ENCODE measurements at regions not wholly inside any gene's neighbourhood (a gene's known extent, or its start where the extent isn't known, plus 50 kb on each side); places are given as distances from the start of the nearest gene placed in this dataset.

- DNase-seq: no peak
Measured at GRCh38 chr6:23477586-23477985, 648.4 kb upstream of the NRSN1 start.

DNA sequence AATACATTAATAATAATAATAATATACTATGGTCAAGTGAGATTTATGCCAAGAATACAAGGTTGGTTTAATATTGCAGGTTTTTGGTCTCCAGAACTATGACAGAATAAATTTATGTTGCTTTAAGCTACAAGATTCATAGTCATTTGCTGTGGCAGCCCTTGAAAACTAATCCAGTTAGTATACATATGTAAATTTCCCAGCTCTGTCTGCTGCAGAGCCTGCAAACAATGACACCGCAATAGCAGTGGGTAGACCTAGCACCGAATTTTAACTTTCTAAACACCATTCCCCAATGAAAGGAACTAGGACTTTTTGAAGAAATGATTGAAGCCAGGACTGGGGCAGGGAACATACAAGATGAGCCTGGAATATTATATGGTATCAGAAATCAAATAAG lies 647.7 kb upstream of the NRSN1 start:
- DNase-seq: no peak

DNA sequence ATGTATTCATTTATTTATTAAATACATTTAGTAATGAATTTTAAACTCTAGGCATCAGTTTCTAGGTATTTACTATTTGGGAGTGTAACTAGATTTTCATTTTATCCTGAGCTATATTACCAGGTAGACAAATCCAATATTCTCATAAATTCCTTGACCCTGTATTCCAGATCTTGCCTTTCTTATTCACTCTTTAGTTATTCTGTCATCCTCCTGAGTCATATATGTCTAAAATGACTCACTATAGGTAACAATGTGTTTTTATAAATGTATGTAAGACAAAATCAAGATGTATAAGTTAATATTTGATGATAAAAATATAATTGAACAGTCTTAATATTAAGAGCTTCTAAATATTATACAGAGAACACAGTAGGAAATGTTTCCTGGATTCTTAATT lies 642.1 kb upstream of the NRSN1 start:
- DNase-seq: no peak

DNA sequence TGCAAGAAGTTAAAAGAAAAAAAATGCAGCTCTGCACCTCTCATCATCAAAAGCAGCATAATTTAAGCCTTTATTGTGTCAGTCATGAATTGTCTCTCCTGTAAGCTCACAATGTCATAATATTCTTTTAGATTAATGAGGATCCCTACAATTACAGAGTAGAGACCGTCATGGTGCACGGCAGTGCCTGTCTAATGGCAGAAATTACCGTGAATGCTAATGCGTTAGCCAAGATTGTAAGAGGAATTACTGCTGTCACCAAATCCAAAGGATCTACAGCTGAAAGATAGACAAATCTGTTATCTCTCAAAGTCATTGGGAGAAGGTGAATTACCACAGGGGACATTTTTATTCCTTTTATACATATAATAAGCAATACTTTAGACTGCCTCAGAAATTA lies 631.6 kb upstream of the NRSN1 start:
- no peak for DNase-seq

- DNase-seq: no peak
Measured at GRCh38 chr6:23498013-23498412, 628.0 kb upstream of the NRSN1 start.

DNA sequence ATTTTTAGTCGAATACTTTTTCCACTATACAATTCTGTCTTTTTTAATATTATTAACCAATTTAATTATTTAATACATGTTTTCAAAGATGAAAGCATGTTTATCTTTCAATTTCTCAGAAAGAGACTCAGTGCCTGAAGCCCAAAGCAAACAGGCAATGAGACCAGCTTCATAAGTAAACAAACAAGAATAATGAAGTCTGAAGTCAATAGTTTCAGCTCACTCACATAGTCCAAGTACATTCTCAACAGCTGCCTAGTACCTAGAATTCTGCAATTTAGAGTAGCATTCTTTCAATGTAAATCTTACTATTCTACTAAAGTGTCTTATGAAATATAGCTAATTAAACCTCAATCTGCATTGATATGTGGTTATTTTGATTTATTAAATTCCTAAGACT lies 626.5 kb upstream of the NRSN1 start:
- no peak for DNase-seq

GRCh38 chr6:23503173-23503572 lies 622.8 kb upstream of the NRSN1 start:
- no peak for DNase-seq

- no peak for DNase-seq
Measured at GRCh38 chr6:23505026-23505425, 621.0 kb upstream of the NRSN1 start.

GRCh38 chr6:23510778-23511510 lies 615.1 kb upstream of the NRSN1 start:
- DNase-seq: no peak

DNA sequence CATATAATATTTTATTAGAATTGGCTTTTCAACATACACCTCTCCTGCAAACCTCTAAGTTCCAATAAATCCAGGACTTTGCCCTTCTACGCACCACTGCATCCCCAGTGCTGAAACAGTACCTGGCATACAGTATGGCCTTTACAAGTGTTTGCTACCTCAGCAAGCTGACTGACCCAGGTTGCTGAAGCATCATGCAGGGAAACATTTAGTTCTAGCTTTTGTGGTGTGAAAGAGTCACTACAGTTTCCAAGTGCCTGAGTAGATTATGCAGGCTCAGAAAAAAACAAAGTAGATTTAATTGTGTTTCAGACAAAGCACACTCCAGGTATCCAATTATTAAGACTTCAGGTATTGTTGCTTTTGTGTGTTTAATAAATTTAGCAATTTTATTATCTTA lies 614.2 kb upstream of the NRSN1 start:
- DNase-seq: no peak

GRCh38 chr6:23518294-23518693 lies 607.7 kb upstream of the NRSN1 start:
- DNase-seq: no peak

DNA sequence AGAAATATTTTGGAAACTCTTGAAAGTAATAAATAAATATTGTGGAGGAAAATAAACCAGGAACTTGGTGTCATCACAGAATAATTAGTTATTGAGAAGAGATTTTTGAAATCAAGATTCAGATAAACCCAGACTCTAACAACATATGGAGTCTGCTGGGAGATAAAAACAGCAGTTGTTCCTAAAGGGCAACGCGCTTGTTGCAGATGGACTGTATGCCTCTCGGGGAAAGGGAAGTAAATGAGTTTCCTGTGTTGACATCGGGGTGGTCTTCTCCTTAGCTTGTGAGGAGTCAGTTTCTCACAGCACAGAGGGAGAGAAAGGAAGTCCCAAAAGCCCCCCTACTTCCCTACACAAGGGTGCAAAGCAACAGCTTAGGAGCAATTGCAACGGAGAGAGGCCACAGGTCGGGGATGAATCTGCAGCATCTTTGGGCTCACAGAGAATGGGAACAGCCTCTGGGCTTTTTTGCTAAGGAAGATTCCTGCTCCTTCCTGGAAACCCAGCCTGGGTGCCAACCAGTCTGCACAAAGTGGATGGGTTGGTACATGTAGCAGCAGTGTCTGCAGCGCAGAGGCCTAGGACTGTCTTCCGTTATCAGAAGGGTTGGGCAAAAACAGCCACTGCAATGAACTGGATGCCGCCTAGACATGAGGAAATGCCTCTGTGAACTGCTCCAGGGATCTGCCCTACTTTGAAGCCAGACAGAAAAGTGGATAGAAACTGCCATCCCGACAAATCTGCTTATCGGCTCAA lies 603.0 kb upstream of the NRSN1 start:
- DNase-seq: peak in 1 of 56 donors; percentile 1

DNA sequence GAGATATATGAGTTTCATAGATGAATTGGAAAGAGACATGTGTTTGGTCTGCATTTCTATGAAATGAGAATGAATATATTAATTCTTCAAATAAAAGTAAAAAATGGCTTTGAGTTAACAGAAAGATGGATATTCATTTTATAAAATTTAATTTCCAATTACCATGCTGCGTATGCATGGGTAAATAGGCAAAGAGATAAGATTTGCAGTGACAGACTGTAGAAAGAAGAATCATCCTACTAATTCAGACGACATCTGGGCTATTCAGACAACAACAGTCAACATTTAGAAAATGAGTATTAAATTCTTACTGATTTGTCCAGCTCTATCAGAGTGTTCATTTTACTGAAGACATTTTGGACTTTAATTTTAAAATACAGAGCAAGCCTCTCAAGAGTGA lies 602.2 kb upstream of the NRSN1 start:
- no peak for DNase-seq

GRCh38 chr6:23524548-23524947 lies 601.5 kb upstream of the NRSN1 start:
- no peak for DNase-seq

GRCh38 chr6:23526526-23526925 lies 599.5 kb upstream of the NRSN1 start:
- no peak for DNase-seq

DNA sequence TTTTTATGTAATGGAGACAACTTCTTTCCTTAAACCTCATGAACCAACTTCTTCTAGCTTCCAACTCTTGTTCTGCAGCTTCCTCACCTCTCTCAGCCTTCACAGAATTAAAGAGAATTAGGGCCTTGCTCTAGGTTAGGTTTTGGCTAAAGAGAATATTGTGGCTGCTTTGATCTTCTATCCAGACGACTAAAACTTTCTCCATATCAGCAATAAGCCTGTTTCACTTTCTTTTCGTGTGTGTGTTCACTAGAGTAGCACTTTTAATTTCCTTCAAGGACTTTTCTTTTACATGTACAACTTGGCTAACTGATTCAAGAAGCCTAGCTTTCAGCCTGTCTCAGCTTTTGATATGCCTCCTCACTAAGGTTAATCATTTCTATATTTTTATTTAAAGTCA lies 596.1 kb upstream of the NRSN1 start:
- no peak for DNase-seq

DNA sequence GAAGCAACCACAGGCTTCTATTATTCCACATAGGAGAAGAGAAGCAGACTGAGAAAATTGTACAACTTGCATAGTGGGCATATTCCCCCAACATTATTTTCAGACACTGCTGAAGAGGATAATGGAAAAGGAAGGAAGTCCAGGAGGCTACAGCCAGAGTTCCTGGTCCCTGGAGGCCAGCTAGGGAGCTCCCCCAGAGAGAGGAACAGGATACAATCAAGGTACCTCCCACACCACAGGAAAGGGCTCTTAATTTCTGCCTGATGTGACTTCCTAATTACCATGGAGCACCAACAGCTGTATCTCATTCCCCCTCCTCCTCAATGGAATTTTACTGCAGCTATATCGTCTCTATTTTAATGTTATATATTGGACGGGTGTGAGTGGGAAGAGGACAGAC lies 594.3 kb upstream of the NRSN1 start:
- no peak for DNase-seq

DNA sequence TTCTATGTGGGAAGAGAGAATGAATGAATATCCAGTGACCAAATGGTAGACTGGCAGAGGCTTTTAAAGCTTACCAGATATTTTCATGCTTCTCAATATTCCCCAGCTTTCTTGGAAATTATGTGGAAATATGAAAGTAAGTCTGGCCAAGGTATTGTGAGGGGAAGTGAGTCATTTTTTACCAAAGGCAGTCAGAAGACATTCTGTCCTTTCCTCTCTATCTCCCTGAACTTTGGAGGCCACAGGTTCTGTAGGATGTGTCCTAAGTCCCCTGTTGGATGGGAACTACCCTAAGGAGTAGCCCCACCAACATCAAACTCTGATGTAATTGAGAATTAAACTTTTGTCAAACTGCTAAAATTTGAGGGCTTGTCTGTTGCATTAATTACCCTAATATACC lies 593.8 kb upstream of the NRSN1 start:
- no peak for DNase-seq

DNA sequence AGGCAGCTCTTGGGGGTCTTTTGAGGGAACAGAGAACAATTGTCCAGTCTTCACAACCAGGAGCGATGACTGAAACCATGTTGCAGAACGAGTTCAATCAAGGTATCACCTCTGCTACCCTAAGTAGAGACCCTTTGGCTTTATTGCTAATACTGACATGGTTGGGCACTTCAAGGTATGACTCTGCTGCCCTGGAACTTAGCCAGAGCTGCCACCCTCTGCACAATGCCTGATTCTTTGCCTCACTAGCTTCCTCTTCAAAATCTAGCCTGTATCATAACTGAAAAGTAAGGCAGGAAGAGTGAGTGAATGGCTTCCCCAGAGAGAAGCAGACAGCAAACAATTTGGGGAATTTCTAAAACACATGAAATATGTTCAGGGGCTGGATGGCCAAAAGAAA lies 592.7 kb upstream of the NRSN1 start:
- DNase-seq: no peak

DNA sequence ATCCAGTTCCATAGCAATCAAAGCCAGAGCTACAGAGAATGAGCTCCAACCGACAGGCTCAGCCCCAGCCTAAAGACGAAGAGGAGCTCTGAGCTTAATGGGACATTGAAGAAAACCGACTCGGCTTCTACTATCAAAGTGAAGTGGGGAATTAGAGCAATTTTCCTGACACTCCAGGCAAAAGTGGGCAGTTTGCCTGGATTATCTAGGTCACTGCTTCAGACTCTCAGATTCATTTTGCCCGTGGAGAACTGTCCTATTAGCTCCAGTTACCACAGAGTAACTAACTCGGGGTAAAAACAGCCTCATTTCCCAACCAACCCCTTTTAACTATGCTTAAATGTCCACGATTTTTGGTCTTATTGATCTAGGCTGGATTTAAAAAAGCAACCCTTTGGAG lies 592.1 kb upstream of the NRSN1 start:
- peak in 4 of 56 donors; percentile 2 to 31 (median 12) for DNase-seq

DNA sequence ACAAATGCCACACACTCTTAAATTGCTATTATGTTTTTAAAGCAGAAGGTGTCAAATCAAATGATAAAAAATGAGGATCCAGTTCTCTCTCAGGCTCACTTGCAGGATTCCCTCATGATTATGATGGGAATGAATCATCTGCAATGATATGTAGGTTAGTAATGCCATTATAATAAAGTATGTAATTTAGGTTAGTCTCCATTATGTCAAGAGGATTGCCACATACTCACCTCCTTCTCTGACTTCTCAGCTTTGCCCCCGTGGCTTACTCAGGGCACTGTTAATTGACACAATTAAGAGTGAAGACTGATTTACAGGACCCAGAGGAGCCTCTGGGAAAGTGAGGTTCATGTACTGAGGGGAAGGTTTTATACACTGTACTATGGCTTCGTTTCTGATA lies 591.7 kb upstream of the NRSN1 start:
- DNase-seq: no peak

DNA sequence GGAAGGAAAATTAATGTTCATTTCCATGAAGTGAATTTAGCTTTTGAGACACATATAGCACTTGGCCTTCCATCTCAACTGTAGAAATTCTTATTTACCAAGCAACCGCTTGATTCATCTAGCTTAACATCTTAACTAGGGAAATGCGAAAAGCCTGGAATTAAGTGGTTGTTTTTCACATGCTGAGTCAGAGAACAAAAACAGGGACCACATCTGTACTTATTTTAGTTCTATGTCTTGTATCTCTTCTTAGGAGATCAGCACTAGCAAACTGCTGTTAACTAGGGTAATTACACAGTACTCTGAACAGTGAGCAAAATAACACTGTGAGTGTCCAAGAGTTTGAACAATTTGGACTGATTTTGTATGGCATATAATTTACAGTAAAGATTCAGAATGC lies 590.9 kb upstream of the NRSN1 start:
- no peak for DNase-seq

DNA sequence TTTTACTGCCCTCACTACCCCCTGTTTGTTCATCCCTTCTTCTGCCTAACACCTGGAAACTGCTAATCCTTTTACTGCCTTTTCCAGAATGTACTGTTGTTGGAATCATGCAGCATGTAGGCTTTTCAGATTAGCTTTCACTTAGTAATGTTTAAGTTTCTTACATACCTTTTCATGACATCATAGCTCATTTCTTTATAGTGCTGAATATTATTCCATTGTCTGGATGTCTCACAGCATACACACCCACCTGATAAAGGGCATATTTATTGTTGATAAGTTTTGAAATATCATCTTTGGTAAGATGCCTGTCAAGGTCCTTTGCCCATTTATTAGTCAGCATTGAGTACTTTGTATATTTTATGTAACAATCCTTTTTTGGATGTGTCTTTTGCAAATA lies 588.2 kb upstream of the NRSN1 start:
- DNase-seq: no peak

Measured in nucleus accumbens (tissue), 56 donors.